ENCODE measurements at regions not wholly inside any gene's neighbourhood (a gene's known extent, or its start where the extent isn't known, plus 50 kb on each side); places are given as distances from the start of the nearest gene placed in this dataset.

GRCh38 chr1:222326006-222326709 is 221.7 kb downstream of the HHIPL2 start:
- no peak overlapping the region for H4K5ac ChIP-seq (ENCODE audit: insufficient read length, low read depth, low read length)
- FAIRE-seq (no peak), DNase-seq (ENCODE audit: low read depth in 1 of 2, low spot score in 2 of 2) (no peak)
- H3K4me1 ChIP-seq (replicated peaks in 1 of 4; ENCODE audit: control insufficient read depth in 3 of 4, insufficient read depth in 4 of 4, low read length in 3 of 4): no peaks in the 10 kb centered on the region
- H3K9me3 ChIP-seq (ENCODE audit: insufficient read depth in 2 of 2, low read depth in 1 of 2, low read length in 1 of 2): no peaks in the 10 kb centered on the region
- TF ChIP-seq TAF1 (IDR thresholded peaks at IDR 0.05; ENCODE audit: low read depth, low read length): no peak
- H4K8ac ChIP-seq (ENCODE audit: extremely low read depth, insufficient read depth, low read length): no peak overlapping the region
- CTCF ChIA-PET (ENCODE audit: partially characterized antibody): interaction anchor here (0.6 to 1.6 kb wide), 7 partner anchors 19 to 346 kb away, joined by 3 to 5 read pairs (median 3); no protein-coding TSS in a partner anchor
- H2BK12ac ChIP-seq (ENCODE audit: low read depth, low read length): no peak overlapping the region
- no peak overlapping the region for H3K4me2 ChIP-seq (ENCODE audit: insufficient read depth in 1 of 2, low read depth in 2 of 2, low read length in 2 of 2)
- no peaks in the 10 kb centered on the region for H4K20me1 ChIP-seq (replicated peaks in 1 of 2; ENCODE audit: control insufficient read depth in 1 of 2, insufficient read depth in 2 of 2, low read length in 2 of 2)
- no peak overlapping the region for H3K4me3 ChIP-seq (ENCODE audit: extremely low read depth in 1 of 4, insufficient read depth in 2 of 4, low read depth in 3 of 4, low read length in 4 of 4)
- H4K91ac ChIP-seq (replicated peaks; ENCODE audit: insufficient read length, low read length): no peak overlapping the region
- POLR2A ChIA-PET (ENCODE audit: partially characterized antibody): no interaction called here
- 84% methylated on average over 3 of the region's 3 CpGs; no CpG with 5 or more reads in 1 of the 2 experiments for WGBS, 2 experiments (ENCODE audit: extremely low coverage in 1 of 2, insufficient coverage in 1 of 2, insufficient read length in 1 of 2, insufficient replicate concordance in 2 of 2, low coverage in 1 of 2, low lambda C conversion rate in 2 of 2, missing lambda C conversion rate in 1 of 2)
- no peak overlapping the region for H3K4ac ChIP-seq (replicated peaks; ENCODE audit: insufficient read length, low read depth, low read length)
- no peaks in the 10 kb centered on the region for H3K79me2 ChIP-seq (ENCODE audit: control insufficient read depth in 1 of 2, insufficient read depth in 2 of 2, low read length in 2 of 2)
- no peaks in the 10 kb centered on the region for H3K36me3 ChIP-seq (ENCODE audit: control insufficient read depth in 2 of 4, insufficient read depth in 4 of 4, low read length in 3 of 4)
- H3K23me2 ChIP-seq (ENCODE audit: low read depth, low read length): no peaks in the 10 kb centered on the region
- no peaks in the 10 kb centered on the region for H3K79me1 ChIP-seq (ENCODE audit: low read depth, low read length)
- H3K18ac ChIP-seq (ENCODE audit: extremely low read depth, low read length): no peak overlapping the region
- no peak overlapping the region for H2BK20ac ChIP-seq (ENCODE audit: low read length)
- no peak overlapping the region for H2BK15ac ChIP-seq (ENCODE audit: low read length)
- no peak overlapping the region for H2BK120ac ChIP-seq (replicated peaks; ENCODE audit: low read depth, low read length)
- no peak overlapping the region for H3K14ac ChIP-seq (ENCODE audit: insufficient read length)
- H3K56ac ChIP-seq (replicated peaks; ENCODE audit: insufficient read length, low read depth, low read length): no peak overlapping the region
- no peak overlapping the region for H3K27ac ChIP-seq (ENCODE audit: low read depth, low read length)
- no peak overlapping the region for H3K9ac ChIP-seq (replicated peaks in 1 of 4; ENCODE audit: extremely low read depth in 1 of 4, low read depth in 3 of 4, low read length in 3 of 4)
- no peak overlapping the region for H2BK5ac ChIP-seq (ENCODE audit: low read depth, low read length)
- H3K23ac ChIP-seq (ENCODE audit: insufficient read length): no peak overlapping the region
- H3K27me3 ChIP-seq (replicated peaks in 1 of 4; ENCODE audit: control insufficient read depth in 3 of 4, extremely low read depth in 1 of 4, insufficient read depth in 3 of 4, low read length in 3 of 4): no peaks in the 10 kb centered on the region
- H2AK5ac ChIP-seq (ENCODE audit: low read depth, low read length): no peak overlapping the region
- no peak overlapping the region for H2AFZ ChIP-seq (ENCODE audit: low read length)

Data from H1 (cell line).